GM12878 (cell line): ENCODE measurements at regions not wholly inside any gene's neighbourhood (a gene's known extent, or its start where the extent isn't known, plus 50 kb on each side); places are given as distances from the start of the nearest gene placed in this dataset.

Experiments used
- ATF3 ChIP-seq: IDR thresholded peaks from 2 replicates; pipeline ENCODE4 v1.6.1; 2011; ENCODE audit warnings: low read depth, mild to moderate bottlenecking, low read length, moderate library complexity, borderline replicate concordance; ENCODE audit errors: extremely low read depth
- ELK1 ChIP-seq: IDR thresholded peaks from 2 replicates; pipeline ENCODE4 v1.6.1; 2012; ENCODE audit warnings: low read depth, low read length, improper control_type of control experiment
- HCFC1 ChIP-seq: fragments of 150-350 bp; IDR thresholded peaks from 2 replicates; pipeline ENCODE4 v1.6.1; 2014; ENCODE audit warnings: low read length
- LARP7 ChIP-seq: fragments of 450-650 bp; IDR thresholded peaks from 2 replicates; pipeline ENCODE4 v1.6.1; 2017; ENCODE audit warnings: mild to moderate bottlenecking
- MTA3 ChIP-seq: IDR thresholded peaks from 2 replicates; pipeline ENCODE4 v1.6.1; 2012; ENCODE audit warnings: low read length, inconsistent platforms, borderline replicate concordance
- NFIC ChIP-seq: IDR thresholded peaks from 2 replicates; pipeline ENCODE4 v1.6.1; 2012; ENCODE audit warnings: low read depth, mild to moderate bottlenecking, inconsistent platforms, low read length, moderate library complexity
- NR2F1 ChIP-seq: fragments of 450-650 bp; conservative IDR thresholded peaks from 2 replicates; pipeline ENCODE4 v1.6.1; 2017; ENCODE audit warnings: mild to moderate bottlenecking
- POLR2A ChIP-seq: IDR thresholded peaks from 2 replicates; pipeline ENCODE4 v1.6.1; 2011; ENCODE audit warnings: low read depth, mild to moderate bottlenecking, low read length
- REST ChIP-seq: IDR thresholded peaks from 2 replicates; pipeline ENCODE4 v1.6.1; 2012; ENCODE audit warnings: mild to moderate bottlenecking, low read depth, low read length
- SUZ12 ChIP-seq: fragments of 200-600 bp; sonication (generic); IDR thresholded peaks from one replicate; pipeline ENCODE4 v1.6.1; 2018; ENCODE audit warnings: antibody characterized with exemption, mild to moderate bottlenecking; ENCODE audit not compliant: unreplicated experiment
- TCF12 ChIP-seq: IDR thresholded peaks from 2 replicates; pipeline ENCODE4 v1.6.1; 2011; ENCODE audit warnings: low read depth, mild to moderate bottlenecking, low read length
- ZNF274 ChIP-seq: IDR thresholded peaks from one replicate; pipeline ENCODE4 v1.8.0; 2011; ENCODE audit not compliant: insufficient read length, insufficient read depth
- TF ChIP-seq, protein P1 (sequence below), 3 experiments: IDR thresholded peaks in 2 of 3; conservative IDR thresholded peaks in 1 of 3; 2 replicates each; pipeline ENCODE4 v1.5.1; 2011; ENCODE audit warnings: low read depth in 3 of 3, low read length in 3 of 3, mild to moderate bottlenecking in 3 of 3, control low read depth in 2 of 3, moderate library complexity in 2 of 3, inconsistent platforms in 1 of 3, mixed read lengths in 1 of 3; ENCODE audit not compliant: control insufficient read depth in 2 of 3, insufficient read depth in 1 of 3; ENCODE audit errors: extremely low read depth in 1 of 3
- TF ChIP-seq, protein P2 (sequence below): fragments of 450-650 bp; IDR thresholded peaks from 2 replicates; pipeline ENCODE4 v1.6.1; 2017; ENCODE audit warnings: mild to moderate bottlenecking, moderate library complexity

DNA sequence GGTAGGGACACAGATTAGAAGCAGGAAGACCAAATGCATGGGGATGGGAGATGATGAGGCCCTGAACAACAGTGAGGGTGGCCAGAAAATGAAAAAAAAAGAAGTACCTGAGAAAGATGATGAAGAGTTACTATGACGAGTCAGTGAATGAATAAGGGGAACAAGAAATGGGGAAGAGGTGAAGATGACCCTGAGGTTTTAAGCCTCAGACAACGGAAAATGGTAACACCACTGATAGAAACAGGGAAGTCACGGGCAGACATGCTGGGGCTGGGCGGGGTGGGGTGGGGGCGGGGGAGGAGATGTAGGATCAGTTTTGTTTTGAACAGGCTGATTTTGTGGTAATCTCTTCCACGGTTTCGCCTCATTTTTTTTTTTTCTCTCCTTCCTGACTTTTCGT is 205.1 kb upstream of the CADM1 start:
- TF ChIP-seq NFIC: no peak
- no peak for TF ChIP-seq REST
- TF ChIP-seq, protein P1, sequence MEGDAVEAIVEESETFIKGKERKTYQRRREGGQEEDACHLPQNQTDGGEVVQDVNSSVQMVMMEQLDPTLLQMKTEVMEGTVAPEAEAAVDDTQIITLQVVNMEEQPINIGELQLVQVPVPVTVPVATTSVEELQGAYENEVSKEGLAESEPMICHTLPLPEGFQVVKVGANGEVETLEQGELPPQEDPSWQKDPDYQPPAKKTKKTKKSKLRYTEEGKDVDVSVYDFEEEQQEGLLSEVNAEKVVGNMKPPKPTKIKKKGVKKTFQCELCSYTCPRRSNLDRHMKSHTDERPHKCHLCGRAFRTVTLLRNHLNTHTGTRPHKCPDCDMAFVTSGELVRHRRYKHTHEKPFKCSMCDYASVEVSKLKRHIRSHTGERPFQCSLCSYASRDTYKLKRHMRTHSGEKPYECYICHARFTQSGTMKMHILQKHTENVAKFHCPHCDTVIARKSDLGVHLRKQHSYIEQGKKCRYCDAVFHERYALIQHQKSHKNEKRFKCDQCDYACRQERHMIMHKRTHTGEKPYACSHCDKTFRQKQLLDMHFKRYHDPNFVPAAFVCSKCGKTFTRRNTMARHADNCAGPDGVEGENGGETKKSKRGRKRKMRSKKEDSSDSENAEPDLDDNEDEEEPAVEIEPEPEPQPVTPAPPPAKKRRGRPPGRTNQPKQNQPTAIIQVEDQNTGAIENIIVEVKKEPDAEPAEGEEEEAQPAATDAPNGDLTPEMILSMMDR (IDR thresholded peaks at IDR 0.05 in 2 of 3, conservative IDR thresholded peaks at IDR 0.05 in 1 of 3; ENCODE audit: control insufficient read depth in 2 of 3, extremely low read depth in 1 of 3, insufficient read depth in 1 of 3, low read depth in 3 of 3, low read length in 3 of 3): no peak
- TF ChIP-seq HCFC1: no peak
- TF ChIP-seq POLR2A: no peak
- TF ChIP-seq TCF12: no peak
- TF ChIP-seq ZNF274: no peak
- TF ChIP-seq ATF3: no peak
- TF ChIP-seq ELK1: no peak
- no peak for TF ChIP-seq LARP7
- TF ChIP-seq NR2F1: no peak
- TF ChIP-seq, protein P2, sequence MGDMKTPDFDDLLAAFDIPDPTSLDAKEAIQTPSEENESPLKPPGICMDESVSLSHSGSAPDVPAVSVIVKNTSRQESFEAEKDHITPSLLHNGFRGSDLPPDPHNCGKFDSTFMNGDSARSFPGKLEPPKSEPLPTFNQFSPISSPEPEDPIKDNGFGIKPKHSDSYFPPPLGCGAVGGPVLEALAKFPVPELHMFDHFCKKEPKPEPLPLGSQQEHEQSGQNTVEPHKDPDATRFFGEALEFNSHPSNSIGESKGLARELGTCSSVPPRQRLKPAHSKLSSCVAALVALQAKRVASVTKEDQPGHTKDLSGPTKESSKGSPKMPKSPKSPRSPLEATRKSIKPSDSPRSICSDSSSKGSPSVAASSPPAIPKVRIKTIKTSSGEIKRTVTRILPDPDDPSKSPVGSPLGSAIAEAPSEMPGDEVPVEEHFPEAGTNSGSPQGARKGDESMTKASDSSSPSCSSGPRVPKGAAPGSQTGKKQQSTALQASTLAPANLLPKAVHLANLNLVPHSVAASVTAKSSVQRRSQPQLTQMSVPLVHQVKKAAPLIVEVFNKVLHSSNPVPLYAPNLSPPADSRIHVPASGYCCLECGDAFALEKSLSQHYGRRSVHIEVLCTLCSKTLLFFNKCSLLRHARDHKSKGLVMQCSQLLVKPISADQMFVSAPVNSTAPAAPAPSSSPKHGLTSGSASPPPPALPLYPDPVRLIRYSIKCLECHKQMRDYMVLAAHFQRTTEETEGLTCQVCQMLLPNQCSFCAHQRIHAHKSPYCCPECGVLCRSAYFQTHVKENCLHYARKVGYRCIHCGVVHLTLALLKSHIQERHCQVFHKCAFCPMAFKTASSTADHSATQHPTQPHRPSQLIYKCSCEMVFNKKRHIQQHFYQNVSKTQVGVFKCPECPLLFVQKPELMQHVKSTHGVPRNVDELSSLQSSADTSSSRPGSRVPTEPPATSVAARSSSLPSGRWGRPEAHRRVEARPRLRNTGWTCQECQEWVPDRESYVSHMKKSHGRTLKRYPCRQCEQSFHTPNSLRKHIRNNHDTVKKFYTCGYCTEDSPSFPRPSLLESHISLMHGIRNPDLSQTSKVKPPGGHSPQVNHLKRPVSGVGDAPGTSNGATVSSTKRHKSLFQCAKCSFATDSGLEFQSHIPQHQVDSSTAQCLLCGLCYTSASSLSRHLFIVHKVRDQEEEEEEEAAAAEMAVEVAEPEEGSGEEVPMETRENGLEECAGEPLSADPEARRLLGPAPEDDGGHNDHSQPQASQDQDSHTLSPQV: no peak
- no peak for TF ChIP-seq MTA3
- no peak for TF ChIP-seq SUZ12
